NT2/D1 (cell line): ENCODE measurements at regions not wholly inside any gene's neighbourhood (a gene's known extent, or its start where the extent isn't known, plus 50 kb on each side); places are given as distances from the start of the nearest gene placed in this dataset.

ENCODE experiments used
- SUZ12 ChIP-seq: IDR thresholded peaks from 2 replicates; pipeline ENCODE4 v1.6.1; 2011; ENCODE audit not compliant: insufficient read length, insufficient read depth; ENCODE audit errors: extremely low read depth
- YY1 ChIP-seq: IDR thresholded peaks from 2 replicates; pipeline ENCODE4 v1.6.1; 2011; ENCODE audit not compliant: insufficient read length, insufficient read depth
- ZNF274 ChIP-seq: IDR thresholded peaks from 2 replicates; pipeline ENCODE4 v1.6.1; 2011; ENCODE audit warnings: mild to moderate bottlenecking, low read depth, low read length

DNA sequence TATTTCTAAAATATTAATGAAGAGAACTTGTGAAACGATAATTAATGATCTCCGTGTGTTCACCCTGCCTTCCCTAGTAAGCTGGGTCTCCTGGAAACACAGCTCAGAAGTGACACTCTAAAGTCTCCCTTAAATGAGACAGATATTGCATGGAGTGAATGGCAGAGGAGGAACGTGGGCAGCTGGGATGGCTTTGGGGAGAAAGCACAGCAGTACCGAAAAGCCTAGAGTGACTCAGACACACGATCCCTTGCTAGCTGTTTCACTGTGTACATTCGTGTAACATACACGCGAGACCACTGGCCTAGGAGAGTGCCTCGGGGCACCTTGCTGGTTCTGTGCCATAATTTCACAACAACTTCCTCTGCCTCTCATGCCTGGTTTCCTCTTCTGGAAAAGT, 199.9 kb upstream of the TCERG1L start:
- no peak for TF ChIP-seq YY1
- TF ChIP-seq ZNF274, result no peak
- no peak for TF ChIP-seq SUZ12
